ENCODE measurements at regions not wholly inside any gene's neighbourhood (a gene's known extent, or its start where the extent isn't known, plus 50 kb on each side); places are given as distances from the start of the nearest gene placed in this dataset.

- TF ChIP-seq, protein P1, sequence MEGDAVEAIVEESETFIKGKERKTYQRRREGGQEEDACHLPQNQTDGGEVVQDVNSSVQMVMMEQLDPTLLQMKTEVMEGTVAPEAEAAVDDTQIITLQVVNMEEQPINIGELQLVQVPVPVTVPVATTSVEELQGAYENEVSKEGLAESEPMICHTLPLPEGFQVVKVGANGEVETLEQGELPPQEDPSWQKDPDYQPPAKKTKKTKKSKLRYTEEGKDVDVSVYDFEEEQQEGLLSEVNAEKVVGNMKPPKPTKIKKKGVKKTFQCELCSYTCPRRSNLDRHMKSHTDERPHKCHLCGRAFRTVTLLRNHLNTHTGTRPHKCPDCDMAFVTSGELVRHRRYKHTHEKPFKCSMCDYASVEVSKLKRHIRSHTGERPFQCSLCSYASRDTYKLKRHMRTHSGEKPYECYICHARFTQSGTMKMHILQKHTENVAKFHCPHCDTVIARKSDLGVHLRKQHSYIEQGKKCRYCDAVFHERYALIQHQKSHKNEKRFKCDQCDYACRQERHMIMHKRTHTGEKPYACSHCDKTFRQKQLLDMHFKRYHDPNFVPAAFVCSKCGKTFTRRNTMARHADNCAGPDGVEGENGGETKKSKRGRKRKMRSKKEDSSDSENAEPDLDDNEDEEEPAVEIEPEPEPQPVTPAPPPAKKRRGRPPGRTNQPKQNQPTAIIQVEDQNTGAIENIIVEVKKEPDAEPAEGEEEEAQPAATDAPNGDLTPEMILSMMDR (IDR thresholded peaks at IDR 0.05; ENCODE audit: extremely low read depth, low read depth, low read length): no peak
- no peak for DNase-seq (ENCODE audit: insufficient read length, low spot score, missing footprints)
- no peak overlapping the region for H3K27ac ChIP-seq (ENCODE audit: low read depth, low read length)
Measured at GRCh38 chr4:27233531-27233930, 372.9 kb downstream of the STIM2 start.

GRCh38 chr4:27234306-27234899, 373.8 kb downstream of the STIM2 start:
- H2AFZ ChIP-seq (ENCODE audit: low read length): no peak overlapping the region
- H3K27ac ChIP-seq (ENCODE audit: low read depth, low read length): no peak overlapping the region
- no peaks in the 10 kb centered on the region for H3K27me3 ChIP-seq (ENCODE audit: insufficient read depth, low read length)
- H3K9me3 ChIP-seq (ENCODE audit: low read depth, low read length): no peaks in the 10 kb centered on the region
- H3K79me2 ChIP-seq (ENCODE audit: insufficient read depth, low read length): no peaks in the 10 kb centered on the region
- TF ChIP-seq, protein P1 (IDR thresholded peaks at IDR 0.05; ENCODE audit: extremely low read depth, low read depth, low read length): no peak
- no peaks in the 10 kb centered on the region for H4K20me1 ChIP-seq (ENCODE audit: insufficient read depth, low read length)
- H3K4me1 ChIP-seq (ENCODE audit: insufficient read depth, low read length): no peaks in the 10 kb centered on the region
- H3K4me2 ChIP-seq (ENCODE audit: insufficient read depth, low read length): no peak overlapping the region
- no peak for DNase-seq (ENCODE audit: insufficient read length, low spot score, missing footprints)
- no peaks in the 10 kb centered on the region for H3K36me3 ChIP-seq (ENCODE audit: insufficient read depth, low read length)
- no peak overlapping the region for H3K4me3 ChIP-seq (ENCODE audit: insufficient read depth, low read length)

More at GRCh38 chr4:27233531-27233930, 372.9 kb downstream of the STIM2 start:
- H3K4me1 ChIP-seq (ENCODE audit: insufficient read depth, low read length): no peaks in the 10 kb centered on the region
- H3K79me2 ChIP-seq (ENCODE audit: insufficient read depth, low read length): no peaks in the 10 kb centered on the region
- H3K4me2 ChIP-seq (ENCODE audit: insufficient read depth, low read length): no peak overlapping the region
- H3K9me3 ChIP-seq (ENCODE audit: low read depth, low read length): no peaks in the 10 kb centered on the region
- H2AFZ ChIP-seq (ENCODE audit: low read length): no peak overlapping the region
- no peaks in the 10 kb centered on the region for H4K20me1 ChIP-seq (ENCODE audit: insufficient read depth, low read length)
- H3K36me3 ChIP-seq (ENCODE audit: insufficient read depth, low read length): no peaks in the 10 kb centered on the region
- H3K4me3 ChIP-seq (ENCODE audit: insufficient read depth, low read length): no peak overlapping the region
- H3K27me3 ChIP-seq (ENCODE audit: insufficient read depth, low read length): no peaks in the 10 kb centered on the region

GRCh38 chr4:27239641-27240040, 379.0 kb downstream of the STIM2 start:
- Histone ChIP-seq H3K4me1 (ENCODE audit: insufficient read depth, low read length) (no peaks in the 10 kb centered on the region), H3K79me2 (ENCODE audit: insufficient read depth, low read length) (no peaks in the 10 kb centered on the region), H2AFZ (ENCODE audit: low read length) (no peak overlapping the region), H3K4me2 (ENCODE audit: insufficient read depth, low read length) (no peak overlapping the region), H3K27me3 (ENCODE audit: insufficient read depth, low read length) (no peaks in the 10 kb centered on the region), H3K27ac (ENCODE audit: low read depth, low read length) (no peak overlapping the region), H3K9me3 (ENCODE audit: low read depth, low read length) (no peaks in the 10 kb centered on the region), H4K20me1 (ENCODE audit: insufficient read depth, low read length) (no peaks in the 10 kb centered on the region), H3K4me3 (ENCODE audit: insufficient read depth, low read length) (no peak overlapping the region), H3K36me3 (ENCODE audit: insufficient read depth, low read length) (no peaks in the 10 kb centered on the region)
- TF ChIP-seq, protein P1 (IDR thresholded peaks at IDR 0.05; ENCODE audit: extremely low read depth, low read depth, low read length): no peak
- no peak for DNase-seq (ENCODE audit: insufficient read length, low spot score, missing footprints)

GRCh38 chr4:27242217-27242616, 381.6 kb downstream of the STIM2 start:
- Histone ChIP-seq H2AFZ (ENCODE audit: low read length) (no peak overlapping the region), H3K27me3 (ENCODE audit: insufficient read depth, low read length) (no peaks in the 10 kb centered on the region), H3K27ac (ENCODE audit: low read depth, low read length) (no peak overlapping the region), H3K4me2 (ENCODE audit: insufficient read depth, low read length) (no peak overlapping the region), H3K36me3 (ENCODE audit: insufficient read depth, low read length) (no peaks in the 10 kb centered on the region), H3K79me2 (ENCODE audit: insufficient read depth, low read length) (no peaks in the 10 kb centered on the region), H3K9me3 (ENCODE audit: low read depth, low read length) (no peaks in the 10 kb centered on the region), H4K20me1 (ENCODE audit: insufficient read depth, low read length) (no peaks in the 10 kb centered on the region), H3K4me1 (ENCODE audit: insufficient read depth, low read length) (no peaks in the 10 kb centered on the region), H3K4me3 (ENCODE audit: insufficient read depth, low read length) (no peak overlapping the region)
- DNase-seq (ENCODE audit: insufficient read length, low spot score, missing footprints): no peak
- TF ChIP-seq, protein P1 (IDR thresholded peaks at IDR 0.05; ENCODE audit: extremely low read depth, low read depth, low read length): no peak
